HG03521 (cell line): ENCODE measurements at regions not wholly inside any gene's neighbourhood (a gene's known extent, or its start where the extent isn't known, plus 50 kb on each side); places are given as distances from the start of the nearest gene placed in this dataset.

Experiments
- ATAC-seq: cut with Tn5 transposase; IDR thresholded peaks from one replicate; pipeline ENCODE4 v1.9.1; 2021; ENCODE audit warnings: mild to moderate bottlenecking, moderate library complexity; ENCODE audit not compliant: unreplicated experiment

GRCh38 chr5:6831678-6832671, 118.7 kb downstream of the TENT4A start:
- no peak for ATAC-seq

GRCh38 chr5:6832994-6833393, 119.8 kb downstream of the TENT4A start:
- ATAC-seq, result no peak

GRCh38 chr5:6833406-6833805, 120.2 kb downstream of the TENT4A start:
- ATAC-seq, result no peak

GRCh38 chr5:6837095-6837494, 123.9 kb downstream of the TENT4A start:
- no peak for ATAC-seq

GRCh38 chr5:6837519-6838110, 124.4 kb downstream of the TENT4A start:
- no peak for ATAC-seq

GRCh38 chr5:6838736-6839135, 125.5 kb downstream of the TENT4A start:
- no peak for ATAC-seq

GRCh38 chr5:6840136-6840793, 127.0 kb downstream of the TENT4A start:
- no peak for ATAC-seq

- no peak for ATAC-seq
These were observed 130.1 kb downstream of the TENT4A start for GRCh38 chr5:6843335-6843734.

- ATAC-seq, result no peak
These were observed 130.6 kb downstream of the TENT4A start for GRCh38 chr5:6843821-6844220.

- ATAC-seq, result no peak
These were observed 132.6 kb downstream of the TENT4A start for GRCh38 chr5:6845856-6846255.

GRCh38 chr5:6847870-6848269, 134.6 kb downstream of the TENT4A start:
- ATAC-seq, result no peak

GRCh38 chr5:6849316-6850105, 136.3 kb downstream of the TENT4A start:
- no peak for ATAC-seq

GRCh38 chr5:6850106-6850432, 136.8 kb downstream of the TENT4A start:
- ATAC-seq, result no peak

GRCh38 chr5:6856653-6857052, 143.4 kb downstream of the TENT4A start:
- no peak for ATAC-seq

GRCh38 chr5:6858419-6858818, 145.2 kb downstream of the TENT4A start:
- ATAC-seq, result no peak

- ATAC-seq, result no peak
These were observed 145.8 kb downstream of the TENT4A start for GRCh38 chr5:6859023-6859422.

GRCh38 chr5:6859951-6860638, 146.9 kb downstream of the TENT4A start:
- no peak for ATAC-seq

- ATAC-seq, result no peak
These were observed 147.8 kb downstream of the TENT4A start for GRCh38 chr5:6861036-6861435.

GRCh38 chr5:6861667-6862066, 148.4 kb downstream of the TENT4A start:
- ATAC-seq, result no peak

GRCh38 chr5:6862306-6862705, 149.1 kb downstream of the TENT4A start:
- no peak for ATAC-seq
